NT2/D1 (cell line): ENCODE measurements at regions not wholly inside any gene's neighbourhood (a gene's known extent, or its start where the extent isn't known, plus 50 kb on each side); places are given as distances from the start of the nearest gene placed in this dataset.

ENCODE experiments used
- SUZ12 ChIP-seq: IDR thresholded peaks from 2 replicates; pipeline ENCODE4 v1.6.1; 2011; ENCODE audit not compliant: insufficient read length, insufficient read depth; ENCODE audit errors: extremely low read depth
- YY1 ChIP-seq: IDR thresholded peaks from 2 replicates; pipeline ENCODE4 v1.6.1; 2011; ENCODE audit not compliant: insufficient read length, insufficient read depth
- ZNF274 ChIP-seq: IDR thresholded peaks from 2 replicates; pipeline ENCODE4 v1.6.1; 2011; ENCODE audit warnings: mild to moderate bottlenecking, low read depth, low read length

DNA sequence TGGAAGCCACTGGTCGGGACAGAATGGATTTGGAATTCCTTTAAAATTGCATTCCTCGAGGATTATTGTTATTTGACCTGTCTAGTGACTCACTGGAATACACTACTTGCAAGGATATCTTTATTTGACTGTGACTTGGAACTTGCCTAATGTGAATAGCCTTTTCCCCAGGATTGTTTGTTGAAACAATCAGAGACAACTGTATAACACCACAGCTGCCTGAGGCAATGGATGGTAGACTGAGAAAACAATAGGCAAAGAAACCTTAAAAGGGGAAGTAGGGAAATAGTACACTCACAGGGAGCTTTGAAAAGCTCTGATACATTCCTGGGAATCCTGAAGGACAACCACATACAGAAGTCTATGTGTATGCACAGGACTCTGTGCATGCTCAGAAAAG lies 465.3 kb downstream of the BMP2 start:
- TF ChIP-seq ZNF274: no peak
- TF ChIP-seq SUZ12: no peak
- no peak for TF ChIP-seq YY1
